Right renal cortex interstitium (tissue), 3 donors: ENCODE measurements at regions not wholly inside any gene's neighbourhood (a gene's known extent, or its start where the extent isn't known, plus 50 kb on each side); places are given as distances from the start of the nearest gene placed in this dataset.
"Not testable (repeated sequence)": the region's sequence is repeated elsewhere in the genome, so short reads cannot be mapped to it uniquely, and the experiment has no call there.

Experiments used
- DNase-seq, 3 donors: peaks; one replicate each; pipeline ENCODE4 v3.0.0-alpha.2; 2013; ENCODE audit warnings: low read depth in 3 of 3, low spot score in 2 of 3

GRCh38 chr2:152263911-152264310, 71.1 kb upstream of the FMNL2 start:
- no peak for DNase-seq

GRCh38 chr2:152273732-152274260, 61.2 kb upstream of the FMNL2 start:
- not testable (repeated sequence) for DNase-seq

GRCh38 chr2:152277896-152278295, 57.1 kb upstream of the FMNL2 start:
- not testable (repeated sequence) for DNase-seq

GRCh38 chr2:152278526-152278925, 56.4 kb upstream of the FMNL2 start:
- DNase-seq, result no peak

- DNase-seq, result not testable (repeated sequence)
Measured at GRCh38 chr2:152279367-152279766, 55.6 kb upstream of the FMNL2 start.

GRCh38 chr2:152280780-152281179, 54.2 kb upstream of the FMNL2 start:
- no peak for DNase-seq

GRCh38 chr2:152283392-152283791, 51.6 kb upstream of the FMNL2 start:
- DNase-seq, result no peak

GRCh38 chr2:152284398-152284797, 50.6 kb upstream of the FMNL2 start:
- DNase-seq, result no peak
